ENCODE measurements at regions not wholly inside any gene's neighbourhood (a gene's known extent, or its start where the extent isn't known, plus 50 kb on each side); places are given as distances from the start of the nearest gene placed in this dataset.

DNA sequence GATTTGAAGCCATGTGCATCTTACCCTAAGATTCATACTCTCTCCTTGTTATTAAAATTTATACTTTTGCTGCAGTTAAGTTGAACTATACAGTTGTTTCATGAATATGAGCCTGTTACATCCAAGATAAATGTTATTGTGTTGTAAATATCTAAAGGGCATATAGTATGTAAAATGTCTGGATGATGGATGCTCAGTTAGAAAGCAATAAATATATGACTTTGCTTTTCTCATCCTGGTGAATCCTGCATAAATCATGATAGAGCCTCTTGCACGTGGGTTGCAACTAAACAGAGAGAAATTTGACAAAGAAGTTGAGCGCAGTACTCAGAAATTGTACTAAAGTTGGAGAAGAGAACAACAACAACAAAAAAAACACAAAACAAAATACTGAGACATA lies 99.5 kb downstream of the PRDM9 start:
- ATAC-seq, result no peak
- TF ChIP-seq ZFP30 (CRISPR knock-in tag; IDR thresholded peaks at IDR 0.05) (no peak), ZFP3 (CRISPR knock-in tag; IDR thresholded peaks at IDR 0.05) (no peak), GLIS3 (CRISPR knock-in tag; IDR thresholded peaks at IDR 0.05) (no peak), ZNF70 (CRISPR knock-in tag; IDR thresholded peaks at IDR 0.05) (no peak), CSDC2 (CRISPR knock-in tag; IDR thresholded peaks at IDR 0.05) (no peak)

- no peak for TF ChIP-seq CSDC2 (CRISPR knock-in tag; IDR thresholded peaks at IDR 0.05)
- TF ChIP-seq CREB5 (CRISPR knock-in tag; IDR thresholded peaks at IDR 0.05; ENCODE audit: low read depth), result no peak
- ATAC-seq, result no peak
Measured at GRCh38 chr5:23612701-23613100, 105.3 kb downstream of the PRDM9 start.

GRCh38 chr5:23613566-23613965 lies 106.2 kb downstream of the PRDM9 start:
- ATAC-seq, result no peak
- TF ChIP-seq POU6F1 (CRISPR knock-in tag; IDR thresholded peaks at IDR 0.05; ENCODE audit: borderline replicate concordance, low read depth) (no peak), SNAI2 (CRISPR knock-in tag; IDR thresholded peaks at IDR 0.05) (no peak), ZNF8 (CRISPR knock-in tag; IDR thresholded peaks at IDR 0.05) (no peak), CREB5 (CRISPR knock-in tag; IDR thresholded peaks at IDR 0.05; ENCODE audit: low read depth) (no peak), TCF4 (CRISPR knock-in tag; IDR thresholded peaks at IDR 0.05; ENCODE audit: borderline replicate concordance) (no peak), OSR1 (CRISPR knock-in tag; IDR thresholded peaks at IDR 0.05) (no peak), ISL1 (CRISPR knock-in tag; IDR thresholded peaks at IDR 0.05) (no peak), TSHZ2 (CRISPR knock-in tag; IDR thresholded peaks at IDR 0.05) (no peak), ZNF70 (CRISPR knock-in tag; IDR thresholded peaks at IDR 0.05) (no peak), ARNTL (CRISPR knock-in tag; IDR thresholded peaks at IDR 0.05; ENCODE audit: borderline replicate concordance, low read depth) (no peak), GLIS3 (CRISPR knock-in tag; IDR thresholded peaks at IDR 0.05) (no peak)

GRCh38 chr5:23614422-23614821 lies 107.0 kb downstream of the PRDM9 start:
- no peak for ATAC-seq
- no peak for TF ChIP-seq CREB5 (CRISPR knock-in tag; IDR thresholded peaks at IDR 0.05; ENCODE audit: low read depth)
- no peak for TF ChIP-seq SNAI2 (CRISPR knock-in tag; IDR thresholded peaks at IDR 0.05)
- TF ChIP-seq ZNF565 (CRISPR knock-in tag; conservative IDR thresholded peaks at IDR 0.05; ENCODE audit: low read depth), result no peak
- TF ChIP-seq GLIS3 (CRISPR knock-in tag; IDR thresholded peaks at IDR 0.05), result no peak
- TF ChIP-seq ZNF70 (CRISPR knock-in tag; IDR thresholded peaks at IDR 0.05), result no peak
- TF ChIP-seq, protein P1, sequence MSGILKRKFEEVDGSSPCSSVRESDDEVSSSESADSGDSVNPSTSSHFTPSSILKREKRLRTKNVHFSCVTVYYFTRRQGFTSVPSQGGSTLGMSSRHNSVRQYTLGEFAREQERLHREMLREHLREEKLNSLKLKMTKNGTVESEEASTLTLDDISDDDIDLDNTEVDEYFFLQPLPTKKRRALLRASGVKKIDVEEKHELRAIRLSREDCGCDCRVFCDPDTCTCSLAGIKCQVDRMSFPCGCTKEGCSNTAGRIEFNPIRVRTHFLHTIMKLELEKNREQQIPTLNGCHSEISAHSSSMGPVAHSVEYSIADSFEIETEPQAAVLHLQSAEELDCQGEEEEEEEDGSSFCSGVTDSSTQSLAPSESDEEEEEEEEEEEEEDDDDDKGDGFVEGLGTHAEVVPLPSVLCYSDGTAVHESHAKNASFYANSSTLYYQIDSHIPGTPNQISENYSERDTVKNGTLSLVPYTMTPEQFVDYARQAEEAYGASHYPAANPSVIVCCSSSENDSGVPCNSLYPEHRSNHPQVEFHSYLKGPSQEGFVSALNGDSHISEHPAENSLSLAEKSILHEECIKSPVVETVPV (CRISPR knock-in tag; IDR thresholded peaks at IDR 0.05), result no peak
- no peak for TF ChIP-seq ZFP3 (CRISPR knock-in tag; IDR thresholded peaks at IDR 0.05)

Measured in SK-N-SH treated with all-trans-retinoic acid at 6 μM for 48 hours (cell line).